Renal cortical epithelial cell (primary cell): ENCODE measurements at regions not wholly inside any gene's neighbourhood (a gene's known extent, or its start where the extent isn't known, plus 50 kb on each side); places are given as distances from the start of the nearest gene placed in this dataset.
"Not testable (repeated sequence)": the region's sequence is repeated elsewhere in the genome, so short reads cannot be mapped to it uniquely, and the experiment has no call there.

Source experiments
- DNase-seq: peaks from one replicate; pipeline ENCODE4 v3.0.0-alpha.2; 2011; ENCODE audit warnings: low read depth

DNA sequence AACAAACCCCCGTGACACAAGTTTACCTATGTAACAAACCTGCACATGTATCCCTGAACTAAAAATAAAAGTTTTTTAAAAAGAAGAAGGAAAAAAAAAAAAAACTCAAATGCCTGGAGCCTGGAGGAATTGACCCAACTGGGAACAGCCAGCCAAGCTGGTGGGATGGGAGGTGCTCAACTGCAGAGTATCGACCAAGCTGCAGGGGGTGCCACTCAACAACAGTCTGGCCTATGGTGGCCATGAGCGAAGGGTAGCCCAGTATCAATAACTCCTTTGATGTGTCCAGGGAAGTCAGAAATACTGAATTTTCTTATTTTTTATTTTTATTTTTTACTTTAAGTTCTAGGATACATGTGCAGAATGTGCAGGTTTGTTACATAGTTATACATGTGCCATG lies 310.3 kb upstream of the DLGAP1 start:
- DNase-seq: no peak

DNA sequence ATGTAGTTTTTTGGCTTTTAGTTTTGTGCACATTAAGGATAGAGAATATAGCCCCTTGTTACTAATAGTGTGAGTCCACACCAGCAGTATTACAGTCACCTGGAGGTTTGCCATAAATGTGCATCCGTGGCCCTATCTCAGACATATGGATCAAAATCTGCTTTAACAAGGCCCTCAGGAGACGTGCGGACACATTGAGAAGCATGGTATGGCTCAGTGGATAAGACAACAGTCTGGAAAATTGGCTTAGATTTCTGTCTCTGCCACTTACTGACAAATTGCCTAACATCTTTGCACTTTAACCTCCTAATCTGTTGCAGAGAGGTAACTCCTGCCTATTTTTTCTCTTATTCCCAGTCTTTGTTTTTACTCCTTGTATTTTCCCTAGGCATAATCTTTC lies 307.2 kb upstream of the DLGAP1 start:
- DNase-seq: no peak

DNA sequence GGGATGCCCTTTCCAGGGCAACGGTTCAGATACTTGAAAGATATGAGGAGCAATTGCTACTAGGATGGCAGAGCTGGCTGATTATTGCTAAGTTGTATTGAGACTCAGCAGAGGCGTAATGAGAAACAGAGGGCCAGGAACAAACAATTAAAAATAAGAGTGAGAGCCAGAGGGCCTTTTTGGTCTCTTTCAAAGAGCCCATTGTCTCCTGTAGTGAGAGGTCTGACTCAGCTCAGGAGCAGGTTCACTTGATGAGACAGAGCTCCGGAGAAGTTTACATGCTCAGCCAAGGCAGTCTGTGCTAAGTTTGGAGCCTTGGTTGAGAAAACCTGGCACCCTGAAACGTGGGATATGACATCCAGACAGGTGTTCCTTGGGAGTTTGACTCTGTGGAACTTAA lies 303.9 kb upstream of the DLGAP1 start:
- no peak for DNase-seq

DNA sequence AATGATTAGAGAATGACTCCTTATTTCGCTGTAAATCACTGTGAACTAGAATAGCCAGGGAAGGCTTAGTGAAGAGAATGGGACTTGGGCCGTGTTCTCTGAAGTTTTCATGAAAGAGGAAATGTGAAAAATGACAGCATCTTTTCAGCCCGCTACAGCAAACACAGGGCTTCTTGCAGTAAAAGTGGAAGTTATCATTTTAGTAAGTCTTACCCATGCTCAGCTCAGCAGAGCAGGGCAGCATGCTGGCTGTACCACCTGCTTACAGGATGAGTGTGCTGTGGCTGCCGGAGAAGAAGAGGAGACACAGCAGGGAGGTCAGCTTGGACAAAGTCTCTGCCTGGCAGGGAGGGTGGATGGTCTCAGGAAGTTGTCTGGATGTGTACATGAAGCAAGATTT lies 300.7 kb upstream of the DLGAP1 start:
- no peak for DNase-seq

DNA sequence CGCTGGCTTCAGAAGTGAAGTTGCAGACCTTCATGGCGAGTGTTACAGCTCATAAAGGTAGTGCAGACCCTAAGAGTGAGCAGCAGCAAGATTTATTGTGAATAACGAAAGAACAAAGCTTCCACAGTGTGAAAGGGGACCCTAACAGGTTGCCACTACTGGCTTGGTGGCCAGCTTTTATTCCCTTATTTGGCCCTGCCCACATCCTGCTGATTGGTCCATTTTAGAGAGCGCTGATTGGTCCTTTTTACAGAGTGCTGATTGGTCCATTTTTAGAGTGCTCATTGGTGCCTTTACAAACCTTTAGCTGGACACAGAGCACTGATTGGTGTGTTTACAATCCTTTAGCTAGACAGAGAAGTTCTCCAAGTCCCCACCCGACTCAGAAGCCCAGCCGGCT lies 298.0 kb upstream of the DLGAP1 start:
- not testable (repeated sequence) for DNase-seq

DNA sequence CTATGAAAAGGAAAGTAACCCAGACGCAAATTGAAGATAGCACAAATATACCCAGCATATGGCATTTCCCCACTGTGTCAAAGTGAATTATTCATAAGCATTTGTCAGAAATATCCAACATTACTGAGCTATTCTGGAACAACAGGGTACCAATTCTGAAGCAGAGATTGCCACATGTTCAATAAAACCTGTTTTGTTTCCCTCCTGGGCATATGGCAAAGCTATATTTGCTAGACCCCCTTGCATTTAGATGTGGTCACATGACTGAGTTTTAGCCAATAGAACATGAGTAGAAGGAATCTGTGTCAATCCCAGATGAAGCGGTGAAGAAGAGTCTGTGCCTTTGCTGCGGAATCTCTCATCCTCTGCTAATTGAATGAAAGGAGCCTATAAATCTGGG lies 296.4 kb upstream of the DLGAP1 start:
- DNase-seq: no peak

DNA sequence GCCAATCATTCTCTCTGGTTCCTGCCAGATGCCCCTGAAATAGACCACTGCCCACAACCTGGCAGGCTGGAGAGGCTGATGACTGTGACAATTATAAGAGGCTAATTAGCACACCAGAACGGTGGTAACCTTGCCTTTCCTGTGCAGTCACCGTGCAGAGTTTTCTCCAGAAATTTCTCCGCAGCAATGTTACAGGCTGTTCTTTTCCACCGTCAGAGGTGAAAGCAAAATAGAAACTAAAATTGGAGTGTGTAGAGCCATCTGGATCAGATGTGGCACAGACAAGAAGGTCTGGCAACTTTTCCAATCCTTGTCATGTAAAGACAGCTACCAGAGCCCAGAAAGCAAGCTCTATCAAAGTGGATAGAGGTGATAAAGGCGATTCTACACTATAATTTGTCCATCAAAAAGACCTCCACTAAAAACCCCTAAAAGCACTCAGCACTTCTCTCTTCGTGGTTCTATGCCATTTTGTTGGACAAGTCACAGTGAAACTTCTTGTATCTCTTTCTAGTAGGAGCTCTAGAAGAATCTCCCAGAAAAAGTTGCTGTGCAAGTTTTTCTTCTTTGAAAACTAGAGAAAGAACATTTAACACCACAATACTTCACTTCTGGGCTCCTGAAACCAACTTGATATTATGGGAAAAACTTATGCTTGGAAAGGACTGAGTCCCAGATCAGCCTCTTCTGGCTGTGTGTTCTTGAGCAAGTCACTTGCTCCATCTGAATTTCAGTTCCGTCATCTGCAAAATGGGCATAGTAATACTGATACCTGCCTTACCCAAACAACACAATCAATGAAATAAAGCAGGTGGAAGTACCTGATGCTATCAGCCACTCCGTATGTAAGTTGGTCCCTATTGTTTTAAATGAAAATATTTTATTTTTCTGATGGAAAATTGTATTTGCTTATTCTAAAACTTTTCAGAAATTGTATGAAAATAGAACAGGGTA lies 295.6 kb upstream of the DLGAP1 start:
- DNase-seq: no peak

DNA sequence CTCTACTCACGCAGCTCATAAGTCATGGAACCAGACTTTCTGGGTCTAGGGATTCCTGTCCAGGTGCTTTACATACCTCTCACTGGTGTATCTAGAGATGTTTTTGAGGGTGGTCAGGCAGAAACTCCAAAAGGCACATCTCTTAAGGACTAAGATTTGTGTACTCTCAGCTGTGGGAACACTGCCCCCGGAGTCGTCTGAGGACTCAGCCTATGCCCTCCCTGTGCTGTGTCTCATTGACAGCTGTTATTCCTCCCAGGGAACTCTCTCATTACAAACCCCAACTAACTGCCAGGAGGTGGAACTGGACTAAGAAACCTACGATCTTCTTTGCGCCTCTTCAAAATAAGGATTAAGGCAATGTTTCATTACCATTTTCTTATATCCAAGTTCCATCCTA lies 293.9 kb upstream of the DLGAP1 start:
- DNase-seq: no peak

DNA sequence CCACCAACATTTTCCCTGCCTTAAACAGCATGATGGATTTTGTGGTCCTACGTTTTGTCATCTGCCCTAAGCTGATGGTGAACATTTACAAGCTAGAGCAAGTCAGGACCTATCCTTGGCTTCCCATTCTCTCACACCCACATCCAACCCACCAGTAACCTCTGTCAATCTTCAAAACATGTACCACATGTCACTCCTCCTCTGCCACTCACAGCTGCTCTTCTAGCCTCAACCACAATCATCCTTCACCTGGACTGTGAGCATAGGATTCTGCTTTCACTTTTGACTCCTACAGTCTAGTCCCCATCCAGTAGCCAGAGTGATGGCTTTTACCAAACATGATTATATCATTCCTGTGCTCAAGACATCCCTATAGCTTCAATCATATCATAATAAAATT lies 279.8 kb upstream of the DLGAP1 start:
- no peak for DNase-seq

DNA sequence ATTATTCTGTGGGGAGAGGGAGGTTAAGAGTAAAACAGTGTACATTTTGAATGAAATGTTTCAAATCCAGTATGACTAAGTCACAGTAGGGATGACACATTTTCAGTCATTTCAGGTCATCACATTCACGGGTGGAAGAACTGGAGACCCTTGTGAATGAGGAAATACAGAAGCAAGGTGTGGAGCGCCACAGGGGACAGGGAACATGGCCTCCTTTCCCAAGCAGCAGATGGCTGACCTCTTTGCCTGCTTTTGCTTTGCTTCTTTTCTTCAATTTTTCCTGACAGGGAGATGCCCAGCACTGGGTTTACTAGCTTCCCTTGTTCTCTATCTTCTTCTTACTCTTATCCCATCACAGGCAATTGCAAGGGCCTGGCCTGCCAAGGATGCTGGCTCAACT lies 278.9 kb upstream of the DLGAP1 start:
- DNase-seq: no peak

DNA sequence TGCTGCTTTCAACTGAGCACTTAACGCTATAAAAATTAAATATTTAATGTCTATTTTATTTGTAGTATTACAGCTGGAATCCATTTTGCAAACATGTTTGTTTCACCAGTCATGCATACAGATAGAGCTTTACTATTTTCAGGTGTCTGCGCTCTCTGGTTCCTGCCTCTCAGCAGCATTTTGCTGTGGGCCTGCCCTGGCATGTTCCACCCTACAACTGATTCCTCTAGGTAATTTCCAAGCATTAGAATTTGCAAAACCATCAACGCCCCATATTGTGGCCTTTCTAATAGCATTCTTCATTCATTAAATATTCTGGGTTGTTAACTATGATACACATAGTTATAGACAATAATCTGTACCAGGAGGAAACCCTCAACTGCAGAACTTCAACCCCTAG lies 266.4 kb upstream of the DLGAP1 start:
- no peak for DNase-seq

DNA sequence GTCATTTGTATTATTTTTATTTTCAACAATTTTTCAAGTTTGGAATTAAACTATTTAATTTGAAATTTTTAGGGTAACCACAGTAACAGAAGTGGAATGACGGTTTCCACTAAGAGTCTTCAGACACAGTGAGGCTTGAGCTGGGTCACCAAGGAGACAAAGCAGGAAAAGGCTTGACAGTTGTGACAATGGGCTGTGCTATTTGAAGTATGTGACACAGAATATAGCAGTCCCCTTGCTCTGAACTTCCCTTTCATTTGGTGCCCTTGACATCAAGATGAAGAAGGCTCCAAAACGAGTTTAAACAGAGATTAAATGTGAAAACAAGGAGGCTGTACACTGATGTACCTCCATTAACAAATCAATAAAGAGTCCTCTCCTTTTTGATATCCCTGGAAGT lies 265.4 kb upstream of the DLGAP1 start:
- no peak for DNase-seq

DNA sequence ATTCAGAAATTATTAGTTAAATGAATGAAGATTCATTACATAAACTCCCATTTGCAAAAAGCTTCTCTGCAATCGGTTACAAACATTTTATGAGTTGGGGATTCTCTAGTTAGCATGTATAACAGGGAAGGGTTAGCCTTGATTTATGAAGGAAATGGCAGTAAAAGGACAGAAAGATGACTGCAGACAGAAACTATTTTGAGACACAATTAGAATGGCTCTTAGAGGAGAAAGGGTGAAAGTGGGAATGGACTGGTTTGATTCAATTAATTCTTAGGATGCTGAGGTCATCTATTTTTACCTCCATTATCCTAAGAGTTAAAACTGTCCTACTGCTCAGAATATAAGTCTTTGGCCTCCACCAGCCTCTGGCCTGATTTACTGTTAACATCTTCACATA lies 250.8 kb upstream of the DLGAP1 start:
- DNase-seq: no peak

DNA sequence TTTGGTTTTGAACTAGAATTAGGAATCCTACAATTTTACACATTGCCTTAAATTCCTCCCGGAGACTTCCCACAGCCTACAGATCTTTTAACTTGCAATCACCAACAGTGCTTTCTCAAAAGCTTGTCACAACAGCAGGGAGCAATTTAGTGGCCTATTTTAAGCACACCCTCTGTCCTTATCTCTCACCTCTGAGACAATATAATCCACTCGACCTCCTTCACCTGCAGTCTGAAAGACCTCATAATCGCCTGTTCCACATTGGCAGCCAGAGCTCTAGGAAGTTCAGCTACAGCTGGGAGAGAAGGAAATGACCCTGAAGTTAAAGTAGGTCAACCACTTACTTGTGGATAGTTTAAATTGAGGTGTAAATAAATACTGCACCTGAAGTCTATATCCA lies 249.7 kb upstream of the DLGAP1 start:
- no peak for DNase-seq

DNA sequence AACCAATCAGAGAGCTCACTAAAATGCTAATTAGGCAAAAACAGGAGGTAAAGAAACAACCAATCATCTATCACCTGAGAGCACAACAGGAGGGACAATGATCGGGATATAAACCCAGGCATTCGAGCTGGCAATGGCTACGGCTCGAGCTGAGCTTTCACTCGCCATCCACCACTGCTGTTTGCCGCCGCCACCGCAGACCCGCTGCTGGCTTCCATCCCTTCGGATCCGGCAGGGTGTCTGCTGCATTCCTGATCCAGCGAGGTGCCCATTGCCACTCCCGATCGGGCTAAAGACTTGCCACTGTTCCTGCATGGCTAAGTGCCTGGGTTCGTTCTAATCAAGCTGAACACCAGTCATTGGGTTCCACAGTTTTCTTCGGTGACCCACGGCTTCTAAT lies 236.7 kb upstream of the DLGAP1 start:
- no peak for DNase-seq

DNA sequence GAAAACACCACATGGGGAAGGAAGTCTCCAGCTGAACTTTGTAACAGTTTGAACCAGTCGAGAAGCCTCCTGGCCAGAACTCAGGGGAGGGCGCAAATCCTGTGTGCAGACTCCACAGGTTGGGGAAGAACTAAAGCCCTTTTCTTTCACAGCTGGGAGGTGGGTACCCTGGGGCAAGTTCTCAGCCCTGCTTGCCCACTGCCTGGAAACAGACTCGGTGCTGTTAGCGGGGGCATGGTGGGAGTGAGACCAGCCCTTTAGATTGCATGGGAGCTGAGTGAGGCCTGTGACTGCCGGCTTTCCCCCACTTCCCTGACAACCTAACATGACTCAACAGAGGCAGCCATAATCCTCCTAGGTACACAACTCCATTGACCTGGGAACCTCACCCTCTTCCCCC lies 223.6 kb upstream of the DLGAP1 start:
- not testable (repeated sequence) for DNase-seq

DNA sequence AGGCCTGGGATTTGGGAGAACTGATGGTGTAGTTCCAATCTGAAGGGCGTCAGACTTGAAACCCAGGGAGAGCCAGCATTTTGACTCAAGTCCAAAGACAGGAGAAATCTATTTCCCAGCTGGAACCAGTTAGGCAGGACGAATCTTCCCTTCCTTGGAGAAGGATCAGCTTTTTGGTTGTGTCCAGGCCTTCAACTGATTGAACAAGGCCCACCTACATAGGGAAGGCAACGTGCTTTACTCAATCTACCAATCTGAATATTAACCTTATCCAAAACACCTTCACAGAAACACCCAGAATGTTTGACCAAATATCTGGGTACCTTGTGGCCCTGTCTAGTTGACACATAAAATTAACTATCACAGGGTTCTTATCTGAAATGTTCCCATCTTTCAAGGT lies 221.9 kb upstream of the DLGAP1 start:
- no peak for DNase-seq

DNA sequence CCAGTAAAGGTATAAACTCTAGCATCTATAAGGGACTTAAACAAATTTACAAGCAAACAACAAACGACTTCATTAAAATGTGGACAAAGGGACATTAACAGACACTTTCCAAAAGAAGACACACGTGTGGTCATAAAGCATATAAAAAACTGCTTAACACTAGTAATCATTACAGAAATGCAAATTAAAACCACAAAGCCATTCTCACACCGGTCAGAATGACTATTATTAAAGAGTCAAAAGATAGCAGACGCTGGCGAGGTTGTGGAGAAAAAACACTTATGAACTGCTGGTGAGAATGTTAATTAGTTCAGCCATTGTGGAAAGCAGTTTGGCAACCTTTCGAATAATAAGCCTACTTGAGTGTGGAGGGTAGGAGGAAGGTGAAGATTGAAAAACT lies 217.1 kb upstream of the DLGAP1 start:
- DNase-seq: no peak

DNA sequence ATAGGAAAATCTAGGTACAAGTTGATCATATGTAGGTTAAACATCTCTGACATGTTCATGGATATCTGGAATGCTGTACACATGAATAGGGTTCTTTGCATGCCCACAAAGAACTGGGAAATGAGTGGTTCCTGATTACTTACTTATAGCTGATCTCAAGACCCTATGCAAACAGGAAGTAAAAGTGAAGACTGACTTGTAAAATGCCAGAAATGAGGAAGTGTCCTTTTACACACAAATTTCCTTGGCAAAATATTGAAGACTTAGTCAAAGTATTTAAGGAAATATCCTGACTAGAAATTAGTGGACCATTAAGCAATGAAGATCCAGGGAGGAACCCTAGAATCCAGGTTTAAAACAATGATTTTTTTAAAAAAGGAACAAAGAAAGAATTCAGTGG lies 203.7 kb upstream of the DLGAP1 start:
- DNase-seq: no peak

DNA sequence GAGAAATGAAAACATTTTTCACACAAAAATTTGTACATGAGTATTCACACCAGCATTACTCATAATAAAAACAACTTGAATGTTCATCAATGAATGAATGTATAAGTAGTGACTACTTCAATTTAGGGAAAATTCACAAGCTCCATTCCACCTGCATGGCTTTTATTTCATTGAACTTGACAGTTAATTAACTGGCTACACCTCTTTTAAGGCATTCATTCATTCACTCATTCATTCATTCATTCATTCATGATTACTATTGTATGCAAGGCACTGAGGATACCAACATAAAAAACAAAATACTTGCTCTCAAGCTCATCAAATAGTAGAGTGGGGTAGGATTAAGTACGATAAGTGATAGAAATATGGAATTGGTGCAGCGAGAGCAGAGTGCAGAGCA lies 198.3 kb upstream of the DLGAP1 start:
- no peak for DNase-seq

DNA sequence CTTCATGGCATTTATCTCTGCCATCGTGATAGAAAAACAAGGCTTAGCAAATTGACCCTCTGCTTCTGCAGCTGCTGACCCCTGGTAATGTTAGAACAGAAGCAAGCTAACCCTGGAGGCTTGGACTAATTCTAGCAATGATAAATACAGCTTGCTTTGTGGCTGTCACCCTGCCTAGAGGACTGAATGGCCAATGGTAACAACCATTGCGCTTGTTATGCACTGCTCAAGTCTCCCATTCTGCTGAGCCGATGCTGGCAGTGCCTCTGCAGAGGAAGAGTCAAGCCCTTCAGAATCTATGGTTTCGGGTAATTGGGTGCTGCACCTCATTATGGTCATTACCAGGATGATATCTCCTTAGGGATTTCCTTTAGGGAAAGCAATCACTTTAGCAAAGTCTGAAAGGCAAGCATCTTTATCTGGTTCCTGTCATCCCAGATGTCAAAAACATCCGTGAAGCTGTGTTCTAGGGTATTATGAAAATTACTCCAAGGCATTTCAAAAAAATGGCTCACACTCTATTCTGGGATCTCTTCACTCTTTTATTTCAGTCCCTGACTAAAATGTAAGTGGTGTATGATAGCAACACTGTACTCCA lies 186.8 kb upstream of the DLGAP1 start:
- DNase-seq: no peak

DNA sequence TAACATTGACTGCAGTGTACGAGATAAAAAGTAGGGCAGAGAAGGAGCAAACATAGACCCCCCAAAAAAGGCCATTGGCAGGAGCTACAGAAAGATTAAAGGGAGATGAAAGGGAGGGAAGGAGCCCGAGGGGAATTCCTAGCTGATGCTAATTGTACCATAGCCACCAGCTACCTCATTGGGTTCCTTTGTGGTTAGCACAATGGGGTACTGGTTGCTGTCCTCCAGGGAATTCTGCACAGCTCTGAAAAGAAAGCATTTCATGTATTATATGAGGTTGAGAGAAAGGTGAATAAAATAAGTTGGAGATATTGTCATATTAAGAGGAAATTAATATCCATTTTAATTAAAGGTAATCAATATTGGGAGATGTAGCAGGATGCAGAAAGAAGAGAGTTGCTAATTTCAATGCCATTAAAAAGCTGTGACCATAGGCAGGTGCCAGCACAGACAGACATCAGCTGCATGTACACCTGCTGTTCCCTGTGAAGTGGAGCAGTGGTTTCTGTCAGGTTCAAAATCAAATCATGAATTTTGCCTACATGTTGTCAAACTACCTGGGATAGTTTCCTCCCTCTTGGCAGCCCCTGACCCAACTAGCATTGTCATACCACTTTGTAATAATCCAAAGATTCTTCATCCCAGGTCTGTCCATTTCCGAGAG lies 185.4 kb upstream of the DLGAP1 start:
- no peak for DNase-seq
